Hepatocyte (in vitro differentiated cells): ENCODE measurements at regions not wholly inside any gene's neighbourhood (a gene's known extent, or its start where the extent isn't known, plus 50 kb on each side); places are given as distances from the start of the nearest gene placed in this dataset.
A peak's percentile ranks its signal among the peaks of the same experiment; 100 is the strongest.

Source experiments
- DNase-seq: peaks from one replicate; pipeline ENCODE4 v3.0.0-alpha.2; 2016; ENCODE audit warnings: low spot score
- H2AFZ ChIP-seq: fragments of 200-600 bp; sonication (generic); 2 replicates; pipeline ENCODE4 v1.6.0; 2016; ENCODE audit warnings: antibody characterized with exemption, mild to moderate bottlenecking
- H3K27ac ChIP-seq: fragments of 200-600 bp; sonication (generic); 2 replicates; pipeline ENCODE4 v1.5.1; 2016; ENCODE audit warnings: mild to moderate bottlenecking
- H3K27me3 ChIP-seq: fragments of 200-600 bp; sonication (generic); 2 replicates; pipeline ENCODE4 v1.6.1; 2016
- H3K36me3 ChIP-seq: fragments of 200-600 bp; sonication (generic); replicated peaks from 2 replicates; pipeline ENCODE4 v1.5.1; 2016; ENCODE audit warnings: low read depth; ENCODE audit not compliant: insufficient read depth
- H3K4me1 ChIP-seq: fragments of 200-600 bp; sonication (generic); 2 replicates; pipeline ENCODE4 v1.5.1; 2016; ENCODE audit warnings: mild to moderate bottlenecking, moderate library complexity; ENCODE audit not compliant: insufficient read depth
- H3K4me2 ChIP-seq: fragments of 200-600 bp; sonication (generic); 2 replicates; pipeline ENCODE4 v1.6.0; 2016
- H3K4me3 ChIP-seq: fragments of 200-600 bp; sonication (generic); 2 replicates; pipeline ENCODE4 v1.5.1; 2016; ENCODE audit warnings: mild to moderate bottlenecking
- H3K79me2 ChIP-seq: fragments of 200-600 bp; sonication (generic); 2 replicates; pipeline ENCODE4 v1.6.0; 2017; ENCODE audit warnings: mild to moderate bottlenecking
- H3K9me2 ChIP-seq: fragments of 200-600 bp; sonication (generic); replicated peaks from 2 replicates; pipeline ENCODE4 v1.6.0; 2017; ENCODE audit warnings: mild to moderate bottlenecking; ENCODE audit not compliant: insufficient read depth
- H3K9me3 ChIP-seq: fragments of 200-600 bp; sonication (generic); 2 replicates; pipeline ENCODE4 v1.5.1; 2016; ENCODE audit warnings: low read depth, mild to moderate bottlenecking
- H4K20me1 ChIP-seq: fragments of 200-600 bp; sonication (generic); 2 replicates; pipeline ENCODE4 v1.6.0; 2016; ENCODE audit warnings: mild to moderate bottlenecking; ENCODE audit not compliant: insufficient read depth, poor library complexity, severe bottlenecking
- CTCF ChIP-seq: fragments of 200-600 bp; sonication (generic); IDR thresholded peaks from 2 replicates; pipeline ENCODE4 v1.5.1; 2016; ENCODE audit warnings: antibody characterized with exemption, mild to moderate bottlenecking; ENCODE audit not compliant: poor library complexity
- EZH2 ChIP-seq: fragments of 200-600 bp; sonication (generic); IDR thresholded peaks from 2 replicates; pipeline ENCODE4 v1.6.1; 2016; ENCODE audit warnings: antibody characterized with exemption, mild to moderate bottlenecking, borderline replicate concordance
- EZH2phosphoT487 ChIP-seq: fragments of 200-600 bp; sonication (generic); IDR thresholded peaks from one replicate; pipeline ENCODE4 v1.6.1; 2018; ENCODE audit warnings: antibody characterized with exemption, mild to moderate bottlenecking, low read depth, moderate library complexity; ENCODE audit not compliant: unreplicated experiment, severe bottlenecking
- WGBS: methylation state at CpG from one replicate; pipeline ENCODE4 v1.1.6; 2016; ENCODE audit warnings: low lambda C conversion rate; ENCODE audit errors: missing lambda C conversion rate; 5-methylcytosine and 5-hydroxymethylcytosine counted together

- DNase-seq, result no peak
- H3K9me2 ChIP-seq, result no peaks in the 10 kb centered on the region
- WGBS, result 92% methylated on average over 3 of the region's 3 CpGs
- no peak for TF ChIP-seq EZH2phosphoT487
- H3K4me1 ChIP-seq, result peaks cover 2% of the 10 kb centered on the region
- H3K27me3 ChIP-seq, result no peaks in the 10 kb centered on the region
- no peak overlapping the region for H3K4me3 ChIP-seq
- H3K27ac ChIP-seq, result no peak overlapping the region
- no peak overlapping the region for H2AFZ ChIP-seq
- no peak overlapping the region for H3K4me2 ChIP-seq
- no peaks in the 10 kb centered on the region for H4K20me1 ChIP-seq
- H3K79me2 ChIP-seq, result no peaks in the 10 kb centered on the region
- no peaks in the 10 kb centered on the region for H3K36me3 ChIP-seq
- H3K9me3 ChIP-seq, result no peaks in the 10 kb centered on the region
Measured at GRCh38 chr14:34362641-34363251, 99.3 kb downstream of the SPTSSA start.

DNA sequence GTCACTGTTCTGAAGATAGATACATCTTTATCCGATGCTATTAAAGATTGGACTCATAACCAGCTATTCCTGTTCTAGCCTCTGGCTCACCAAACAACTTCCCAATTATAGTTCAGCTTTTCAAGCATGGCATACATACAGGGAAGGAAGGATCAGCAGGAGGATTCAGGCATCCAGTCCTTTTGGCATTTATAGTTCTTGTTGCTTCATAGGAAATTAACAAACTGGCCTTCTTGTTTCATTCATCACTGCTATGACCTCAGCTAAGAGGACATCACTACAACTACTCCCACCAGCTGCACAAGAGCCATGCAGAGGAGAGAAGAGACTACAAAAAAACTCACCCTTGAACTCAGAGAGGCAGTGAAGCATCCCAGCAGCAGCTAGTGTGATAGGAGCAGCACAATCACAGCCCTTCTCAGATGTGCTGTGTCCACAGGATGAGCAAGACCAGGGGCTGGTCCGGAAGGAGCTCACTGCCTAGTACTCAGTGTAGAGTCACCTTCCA lies 100.5 kb downstream of the SPTSSA start:
- Histone ChIP-seq H3K4me3 (no peak overlapping the region), H3K79me2 (no peaks in the 10 kb centered on the region), H3K9me2 (no peaks in the 10 kb centered on the region), H4K20me1 (no peaks in the 10 kb centered on the region), H3K27me3 (no peaks in the 10 kb centered on the region), H2AFZ (no peak overlapping the region), H3K9me3 (no peaks in the 10 kb centered on the region), H3K4me1 (no peaks in the 10 kb centered on the region), H3K36me3 (no peaks in the 10 kb centered on the region), H3K4me2 (no peak overlapping the region), H3K27ac (no peak overlapping the region)
- DNase-seq, result no peak
- WGBS, result 79% methylated on average over 2 of the region's 2 CpGs
- TF ChIP-seq CTCF, result no peak
- no peak for TF ChIP-seq EZH2
- no peak for TF ChIP-seq EZH2phosphoT487

GRCh38 chr14:34359420-34360117 lies 102.5 kb downstream of the SPTSSA start:
- Histone ChIP-seq H3K4me3 (no peak overlapping the region), H3K9me3 (no peaks in the 10 kb centered on the region), H3K9me2 (no peaks in the 10 kb centered on the region), H3K27me3 (no peaks in the 10 kb centered on the region), H3K4me2 (no peak overlapping the region), H3K27ac (no peak overlapping the region), H4K20me1 (no peaks in the 10 kb centered on the region), H2AFZ (no peak overlapping the region), H3K79me2 (no peaks in the 10 kb centered on the region), H3K4me1 (no peaks in the 10 kb centered on the region), H3K36me3 (no peaks in the 10 kb centered on the region)
- WGBS, result 48% methylated on average over 6 of the region's 6 CpGs
- no peak for DNase-seq
- TF ChIP-seq EZH2phosphoT487 (no peak), CTCF (no peak), EZH2 (no peak)

GRCh38 chr14:34356264-34356654 lies 105.8 kb downstream of the SPTSSA start:
- no peaks in the 10 kb centered on the region for H3K27me3 ChIP-seq
- H3K4me2 ChIP-seq, result no peak overlapping the region
- no peaks in the 10 kb centered on the region for H3K4me1 ChIP-seq
- no peak overlapping the region for H3K4me3 ChIP-seq
- no peaks in the 10 kb centered on the region for H3K9me3 ChIP-seq
- no peaks in the 10 kb centered on the region for H3K79me2 ChIP-seq
- no peak for DNase-seq
- 75% methylated on average over 4 of the region's 4 CpGs for WGBS
- H3K36me3 ChIP-seq, result no peaks in the 10 kb centered on the region
- H3K27ac ChIP-seq, result peak overlapping the region; percentile 10
- no peaks in the 10 kb centered on the region for H3K9me2 ChIP-seq
- TF ChIP-seq EZH2phosphoT487, result no peak
- no peak for TF ChIP-seq EZH2
- H2AFZ ChIP-seq, result no peak overlapping the region
- H4K20me1 ChIP-seq, result no peaks in the 10 kb centered on the region
